Neural progenitor cell (in vitro differentiated cells): ENCODE measurements at regions not wholly inside any gene's neighbourhood (a gene's known extent, or its start where the extent isn't known, plus 50 kb on each side); places are given as distances from the start of the nearest gene placed in this dataset.
"Not testable (repeated sequence)": the region's sequence is repeated elsewhere in the genome, so short reads cannot be mapped to it uniquely, and the experiment has no call there.

Source experiments
- DNase-seq: peaks from one replicate; pipeline ENCODE4 v3.0.0-alpha.2; 2016; ENCODE audit warnings: low spot score
- H2AFZ ChIP-seq: fragments of 200-600 bp; sonication (generic); replicated peaks from 2 replicates; pipeline ENCODE4 v1.6.1; 2016; ENCODE audit warnings: antibody characterized with exemption
- H3F3A ChIP-seq: fragments of 200-600 bp; sonication (generic); 2 replicates; pipeline ENCODE4 v1.6.1; 2016; ENCODE audit warnings: antibody characterized with exemption, low read depth
- H3K27ac ChIP-seq: fragments of 200-600 bp; sonication (generic); 2 replicates; pipeline ENCODE4 v1.5.1; 2016; ENCODE audit warnings: mild to moderate bottlenecking
- H3K27me3 ChIP-seq: fragments of 200-600 bp; sonication (generic); 2 replicates; pipeline ENCODE4 v1.6.1; 2016; ENCODE audit warnings: mild to moderate bottlenecking, moderate library complexity
- H3K36me3 ChIP-seq: fragments of 200-600 bp; sonication (generic); 2 replicates; pipeline ENCODE4 v1.5.1; 2016
- H3K4me1 ChIP-seq: fragments of 200-600 bp; sonication (generic); 2 replicates; pipeline ENCODE4 v1.6.1; 2016; ENCODE audit warnings: mixed run types
- H3K4me2 ChIP-seq: fragments of 200-600 bp; sonication (generic); 2 replicates; pipeline ENCODE4 v1.6.1; 2016
- H3K4me3 ChIP-seq: fragments of 200-600 bp; sonication (generic); 2 replicates; pipeline ENCODE4 v1.5.1; 2016
- H3K79me2 ChIP-seq: fragments of 200-600 bp; sonication (generic); 2 replicates; pipeline ENCODE4 v1.6.1; 2016; ENCODE audit warnings: low read depth
- H3K9ac ChIP-seq: fragments of 200-600 bp; sonication (generic); 2 replicates; pipeline ENCODE4 v1.6.1; 2016
- H3K9me3 ChIP-seq: fragments of 200-600 bp; sonication (generic); 2 replicates; pipeline ENCODE4 v1.5.1; 2016; ENCODE audit warnings: low read depth
- H4K20me1 ChIP-seq: fragments of 200-600 bp; sonication (generic); 2 replicates; pipeline ENCODE4 v1.6.1; 2016; ENCODE audit warnings: low read depth
- H3K27ac Mint-ChIP-seq: 3 replicates; pipeline ENCODE4 v1.8.0; 2021; ENCODE audit warnings: mixed read lengths
- H3K27me3 Mint-ChIP-seq: 2 replicates; pipeline ENCODE4 v1.8.0; 2022; ENCODE audit warnings: low read depth, mild to moderate bottlenecking, inconsistent platforms, moderate library complexity, mixed read lengths; ENCODE audit not compliant: insufficient read depth
- H3K36me3 Mint-ChIP-seq: 3 replicates; pipeline ENCODE4 v1.8.0; 2021; ENCODE audit warnings: mixed read lengths
- H3K4me1 Mint-ChIP-seq: 3 replicates; pipeline ENCODE4 v1.8.0; 2021; ENCODE audit warnings: mixed read lengths
- H3K4me3 Mint-ChIP-seq: 3 replicates; pipeline ENCODE4 v1.8.0; 2021; ENCODE audit warnings: mild to moderate bottlenecking, moderate library complexity, mixed read lengths
- H3K9me3 Mint-ChIP-seq: 3 replicates; pipeline ENCODE4 v1.8.0; 2020; ENCODE audit warnings: mixed read lengths
- EZH2 ChIP-seq: fragments of 200-600 bp; sonication (generic); IDR thresholded peaks from 2 replicates; pipeline ENCODE4 v1.6.1; 2017; ENCODE audit warnings: antibody characterized with exemption, mild to moderate bottlenecking, moderate library complexity
- EZH2phosphoT487 ChIP-seq: fragments of 200-600 bp; sonication (generic); IDR thresholded peaks from 2 replicates; pipeline ENCODE4 v1.6.1; 2017; ENCODE audit warnings: antibody characterized with exemption
- TF ChIP-seq, protein P1 (sequence below): fragments of 200-600 bp; sonication (generic); IDR thresholded peaks from 2 replicates; pipeline ENCODE4 v1.5.1; 2017; ENCODE audit warnings: antibody characterized with exemption, mild to moderate bottlenecking

DNA sequence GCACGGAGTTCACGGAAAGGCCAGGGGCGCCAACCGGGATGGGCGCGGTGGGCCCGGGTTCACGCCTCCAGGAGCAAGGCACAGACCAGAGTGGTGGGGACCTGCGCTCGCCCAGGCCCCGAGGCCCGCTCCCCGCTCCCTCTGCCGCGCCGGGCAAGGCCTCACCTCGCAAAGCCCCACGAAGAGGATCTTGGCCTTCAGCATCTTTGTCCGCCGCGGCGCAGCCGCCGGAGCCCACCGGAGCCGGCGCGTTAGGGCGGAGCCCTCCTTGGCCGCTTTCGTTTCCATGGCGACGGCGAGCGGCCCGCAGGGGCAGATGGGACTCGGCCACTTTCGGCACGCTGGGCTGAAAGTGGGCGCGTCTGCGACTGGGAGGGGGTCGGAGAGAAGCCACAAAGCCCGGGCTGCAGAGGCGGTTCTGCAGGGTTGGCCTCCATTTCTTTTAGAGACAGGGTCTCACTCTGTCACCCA, 944.4 kb upstream of the ZNF722 start:
- no peak overlapping the region for H2AFZ ChIP-seq
- H3K4me1 ChIP-seq: no peaks in the 10 kb centered on the region
- H3K9me3 ChIP-seq: peaks cover 55% of the 10 kb centered on the region
- no peaks in the 10 kb centered on the region for H3K27me3 ChIP-seq
- Mint-ChIP-seq H3K9me3 (peaks cover 77% of the 10 kb centered on the region), H3K27me3 (no peaks in the 10 kb centered on the region), H3K36me3 (peaks cover 5% of the 10 kb centered on the region), H3K27ac (no peak overlapping the region), H3K4me3 (no peak overlapping the region), H3K4me1 (no peaks in the 10 kb centered on the region)
- H4K20me1 ChIP-seq: no peaks in the 10 kb centered on the region
- H3K4me3 ChIP-seq: no peak overlapping the region
- H3K4me2 ChIP-seq: no peak overlapping the region
- H3K79me2 ChIP-seq: no peaks in the 10 kb centered on the region
- TF ChIP-seq, protein P1, sequence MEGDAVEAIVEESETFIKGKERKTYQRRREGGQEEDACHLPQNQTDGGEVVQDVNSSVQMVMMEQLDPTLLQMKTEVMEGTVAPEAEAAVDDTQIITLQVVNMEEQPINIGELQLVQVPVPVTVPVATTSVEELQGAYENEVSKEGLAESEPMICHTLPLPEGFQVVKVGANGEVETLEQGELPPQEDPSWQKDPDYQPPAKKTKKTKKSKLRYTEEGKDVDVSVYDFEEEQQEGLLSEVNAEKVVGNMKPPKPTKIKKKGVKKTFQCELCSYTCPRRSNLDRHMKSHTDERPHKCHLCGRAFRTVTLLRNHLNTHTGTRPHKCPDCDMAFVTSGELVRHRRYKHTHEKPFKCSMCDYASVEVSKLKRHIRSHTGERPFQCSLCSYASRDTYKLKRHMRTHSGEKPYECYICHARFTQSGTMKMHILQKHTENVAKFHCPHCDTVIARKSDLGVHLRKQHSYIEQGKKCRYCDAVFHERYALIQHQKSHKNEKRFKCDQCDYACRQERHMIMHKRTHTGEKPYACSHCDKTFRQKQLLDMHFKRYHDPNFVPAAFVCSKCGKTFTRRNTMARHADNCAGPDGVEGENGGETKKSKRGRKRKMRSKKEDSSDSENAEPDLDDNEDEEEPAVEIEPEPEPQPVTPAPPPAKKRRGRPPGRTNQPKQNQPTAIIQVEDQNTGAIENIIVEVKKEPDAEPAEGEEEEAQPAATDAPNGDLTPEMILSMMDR: no peak
- TF ChIP-seq EZH2phosphoT487 (no peak), EZH2 (no peak)
- no peak for DNase-seq
- no peak overlapping the region for H3K27ac ChIP-seq
- H3F3A ChIP-seq: no peaks in the 10 kb centered on the region
- no peak overlapping the region for H3K9ac ChIP-seq
- no peaks in the 10 kb centered on the region for H3K36me3 ChIP-seq

DNA sequence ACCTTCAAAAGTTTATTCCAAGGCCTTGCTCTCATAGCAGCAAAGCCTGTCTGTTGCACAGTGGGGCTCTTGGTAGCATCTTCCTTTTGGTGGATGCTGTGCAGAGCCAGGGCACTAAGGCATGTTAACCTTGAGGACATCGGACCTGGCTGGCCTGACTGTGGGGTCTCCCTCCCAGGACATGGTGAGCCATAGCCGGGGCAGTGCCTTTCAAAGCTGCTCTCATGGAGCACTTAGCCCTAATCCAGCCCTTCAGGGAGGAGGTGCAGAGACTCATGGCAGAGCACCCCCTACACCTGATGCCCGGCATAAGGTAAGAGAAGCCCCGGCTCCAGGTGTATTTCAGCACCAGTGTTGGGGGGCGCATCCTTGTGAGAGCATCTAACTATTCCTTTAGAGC, 941.4 kb upstream of the ZNF722 start:
- Histone ChIP-seq H3K9ac (no peak overlapping the region), H3K27me3 (no peaks in the 10 kb centered on the region), H3F3A (no peaks in the 10 kb centered on the region), H4K20me1 (no peaks in the 10 kb centered on the region), H3K27ac (no peak overlapping the region), H3K79me2 (no peaks in the 10 kb centered on the region), H3K4me2 (no peak overlapping the region), H3K4me1 (no peaks in the 10 kb centered on the region), H2AFZ (no peak overlapping the region), H3K36me3 (no peaks in the 10 kb centered on the region), H3K4me3 (no peak overlapping the region), H3K9me3 (peaks cover 52% of the 10 kb centered on the region)
- H3K36me3 Mint-ChIP-seq: no peaks in the 10 kb centered on the region
- no peak overlapping the region for H3K4me3 Mint-ChIP-seq
- DNase-seq: no peak
- peaks cover 62% of the 10 kb centered on the region for H3K9me3 Mint-ChIP-seq
- no peaks in the 10 kb centered on the region for H3K27me3 Mint-ChIP-seq
- H3K27ac Mint-ChIP-seq: no peak overlapping the region
- no peaks in the 10 kb centered on the region for H3K4me1 Mint-ChIP-seq
- TF ChIP-seq EZH2phosphoT487: no peak
- TF ChIP-seq, protein P1: no peak
- TF ChIP-seq EZH2: no peak

DNA sequence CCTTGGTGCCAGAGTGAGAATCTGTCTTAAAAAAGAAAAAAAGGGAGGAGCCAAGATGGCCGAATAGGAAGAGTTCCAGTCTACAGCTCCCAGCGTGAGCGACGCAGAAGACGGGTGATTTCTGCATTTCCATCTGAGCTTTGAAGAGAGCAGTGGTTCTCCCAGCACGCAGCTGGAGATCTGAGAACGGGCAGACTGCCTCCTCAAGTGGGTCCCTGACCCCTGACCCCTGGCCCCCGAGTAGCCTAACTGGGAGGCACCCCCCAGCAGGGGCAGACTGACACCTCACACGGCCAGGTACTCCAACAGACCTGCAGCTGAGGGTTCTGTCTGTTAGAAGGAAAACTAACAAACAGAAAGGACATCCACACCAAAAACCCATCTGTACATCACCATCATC, 937.9 kb upstream of the ZNF722 start:
- H2AFZ ChIP-seq, H3K27me3 ChIP-seq, H3F3A ChIP-seq, H3K9ac ChIP-seq, H3K4me1 Mint-ChIP-seq, H3K27me3 Mint-ChIP-seq, H3K4me3 Mint-ChIP-seq, H3K4me1 ChIP-seq, H3K4me2 ChIP-seq, H4K20me1 ChIP-seq, H3K79me2 ChIP-seq, H3K36me3 Mint-ChIP-seq, DNase-seq, H3K27ac Mint-ChIP-seq, H3K36me3 ChIP-seq, H3K4me3 ChIP-seq, H3K27ac ChIP-seq: not testable (repeated sequence)
- H3K9me3 Mint-ChIP-seq: peaks cover 54% of the 10 kb centered on the region
- peaks cover 27% of the 10 kb centered on the region for H3K9me3 ChIP-seq

DNA sequence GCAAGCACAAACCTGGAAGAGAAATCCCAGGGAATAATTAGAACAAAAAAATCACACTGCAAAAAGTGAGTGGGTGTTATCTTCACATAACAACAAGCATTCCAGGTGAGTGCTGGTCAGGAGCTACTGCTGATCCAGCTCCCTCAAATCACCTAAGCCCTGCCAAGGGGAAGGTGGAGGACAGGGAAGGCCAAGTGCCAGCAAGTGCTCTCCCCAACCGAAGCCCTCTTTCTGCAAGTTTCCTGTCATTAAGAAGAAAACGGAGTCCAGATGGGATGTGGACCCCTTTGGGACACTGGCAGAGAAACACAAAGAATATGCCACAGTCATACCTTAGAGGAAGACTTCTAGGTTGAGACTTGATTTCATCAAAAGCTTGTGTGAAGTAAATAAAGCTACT, 933.0 kb upstream of the ZNF722 start:
- no peaks in the 10 kb centered on the region for H3K27me3 Mint-ChIP-seq
- H3K4me2 ChIP-seq: no peak overlapping the region
- H3K4me3 ChIP-seq: no peak overlapping the region
- peaks cover 12% of the 10 kb centered on the region for H3K9me3 ChIP-seq
- H3K79me2 ChIP-seq: no peaks in the 10 kb centered on the region
- no peaks in the 10 kb centered on the region for H3K4me1 ChIP-seq
- TF ChIP-seq EZH2 (no peak), EZH2phosphoT487 (no peak)
- TF ChIP-seq, protein P1: no peak
- H3K4me1 Mint-ChIP-seq: no peaks in the 10 kb centered on the region
- H3K36me3 ChIP-seq: no peaks in the 10 kb centered on the region
- no peaks in the 10 kb centered on the region for H3K27me3 ChIP-seq
- no peak overlapping the region for H2AFZ ChIP-seq
- no peaks in the 10 kb centered on the region for H3F3A ChIP-seq
- peaks cover 56% of the 10 kb centered on the region for H3K9me3 Mint-ChIP-seq
- no peak overlapping the region for H3K9ac ChIP-seq
- no peaks in the 10 kb centered on the region for H4K20me1 ChIP-seq
- no peak overlapping the region for H3K27ac ChIP-seq
- DNase-seq: no peak
- no peak overlapping the region for H3K27ac Mint-ChIP-seq
- peaks cover 4% of the 10 kb centered on the region for H3K36me3 Mint-ChIP-seq
- no peak overlapping the region for H3K4me3 Mint-ChIP-seq

DNA sequence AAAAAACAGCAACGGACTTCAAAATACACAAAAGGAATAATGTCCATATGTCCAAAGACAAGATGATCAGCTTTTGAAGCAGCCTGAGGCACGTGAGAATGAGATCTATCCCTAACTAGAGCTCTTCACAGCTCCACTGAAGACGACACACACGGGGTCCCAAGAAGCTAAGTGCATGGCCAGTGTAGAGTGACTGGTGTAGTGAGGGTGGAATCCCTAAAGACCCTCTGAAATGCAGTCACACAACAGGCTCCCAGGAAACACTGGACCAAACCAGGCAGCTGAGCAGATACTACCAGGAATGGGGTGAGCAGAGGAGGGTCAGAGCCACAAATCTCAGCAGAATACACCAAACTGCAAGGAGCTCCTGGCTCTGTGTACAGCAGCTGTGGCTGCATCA, 932.4 kb upstream of the ZNF722 start:
- H3K9me3 Mint-ChIP-seq: peaks cover 61% of the 10 kb centered on the region
- H3K79me2 ChIP-seq, DNase-seq, H4K20me1 ChIP-seq, H3K4me1 Mint-ChIP-seq, H3F3A ChIP-seq, H3K27me3 ChIP-seq, H3K4me1 ChIP-seq, H3K27ac Mint-ChIP-seq, H3K36me3 Mint-ChIP-seq, H3K27ac ChIP-seq, H3K4me3 Mint-ChIP-seq, H3K27me3 Mint-ChIP-seq, H3K4me2 ChIP-seq, H3K36me3 ChIP-seq, H3K4me3 ChIP-seq, H2AFZ ChIP-seq, H3K9ac ChIP-seq: not testable (repeated sequence)
- peaks cover 17% of the 10 kb centered on the region for H3K9me3 ChIP-seq
